ENCODE measurements at regions not wholly inside any gene's neighbourhood (a gene's known extent, or its start where the extent isn't known, plus 50 kb on each side); places are given as distances from the start of the nearest gene placed in this dataset.
A peak's percentile ranks its signal among the peaks of the same experiment; 100 is the strongest.

DNA sequence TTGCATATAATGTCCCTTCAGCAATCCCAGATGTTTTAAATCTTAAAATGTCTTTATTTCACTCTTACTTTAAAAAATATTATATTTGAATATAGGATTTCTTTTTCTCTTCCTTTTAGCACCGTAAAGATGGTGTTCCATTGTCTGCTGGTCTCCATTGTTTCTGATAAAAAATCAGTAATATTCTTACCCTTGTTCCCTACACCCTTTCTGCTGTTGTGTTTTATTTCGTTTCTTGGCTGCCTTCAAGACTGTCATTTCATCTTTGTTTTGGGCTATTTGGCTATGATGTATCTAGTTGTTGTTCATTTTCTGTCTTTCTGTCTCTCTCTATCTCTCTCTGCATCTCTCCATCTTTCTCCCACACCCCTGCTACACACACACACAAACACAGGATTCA lies 197.9 kb downstream of the IRX2 start:
- peaks cover 2 to 28% (median 21%) of the 10 kb centered on the region in 8 donors for H3K9me3 Mint-ChIP-seq
- CTCF ChIA-PET (ENCODE audit: partially characterized antibody), result no interaction called here
- H3K4me1 Mint-ChIP-seq, result no peaks in the 10 kb centered on the region
- Histone ChIP-seq H3K27me3 (ENCODE audit: insufficient read depth, low read length) (no peaks in the 10 kb centered on the region), H3K36me3 (ENCODE audit: insufficient read depth, low read length) (no peaks in the 10 kb centered on the region), H3K4me3 (ENCODE audit: low read length in 2 of 2) (no peak overlapping the region), H3K4me1 (ENCODE audit: insufficient read depth, low read length) (no peaks in the 10 kb centered on the region), H3K9me3 (ENCODE audit: control insufficient read depth in 1 of 2, low read length in 2 of 2) (peaks cover 0 to 4% of the 10 kb centered on the region in 2 donors), H3K27ac (ENCODE audit: low read depth, low read length) (no peak overlapping the region)
- no peak for DNase-seq
- H3K27ac Mint-ChIP-seq, result no peak overlapping the region
- peak overlapping the region in 1 of 8 donors; percentile 6 for H3K4me3 Mint-ChIP-seq
- H3K27me3 Mint-ChIP-seq, result no peaks in the 10 kb centered on the region
- intact Hi-C loops (cut with micrococcal nuclease), result no loop called here
- no peaks in the 10 kb centered on the region for H3K36me3 Mint-ChIP-seq
- POLR2A ChIA-PET (ENCODE audit: partially characterized antibody), result no interaction called here

GRCh38 chr5:2550509-2550908 lies 201.0 kb downstream of the IRX2 start:
- H3K9me3 ChIP-seq (ENCODE audit: control insufficient read depth in 1 of 2, low read length in 2 of 2), result peaks cover 0 to 4% of the 10 kb centered on the region in 2 donors
- H3K27me3 Mint-ChIP-seq, result no peaks in the 10 kb centered on the region
- no peak overlapping the region for H3K4me3 ChIP-seq (ENCODE audit: low read length in 2 of 2)
- no peaks in the 10 kb centered on the region for H3K4me1 ChIP-seq (ENCODE audit: insufficient read depth, low read length)
- H3K9me3 Mint-ChIP-seq, result peaks cover 2 to 28% (median 15%) of the 10 kb centered on the region in 8 donors
- POLR2A ChIA-PET (ENCODE audit: partially characterized antibody), result no interaction called here
- no peaks in the 10 kb centered on the region for H3K4me1 Mint-ChIP-seq
- H3K27ac ChIP-seq (ENCODE audit: low read depth, low read length), result no peak overlapping the region
- H3K36me3 ChIP-seq (ENCODE audit: insufficient read depth, low read length), result no peaks in the 10 kb centered on the region
- no peak overlapping the region for H3K4me3 Mint-ChIP-seq
- CTCF ChIA-PET (ENCODE audit: partially characterized antibody), result no interaction called here
- no peaks in the 10 kb centered on the region for H3K36me3 Mint-ChIP-seq
- H3K27ac Mint-ChIP-seq, result no peak overlapping the region
- DNase-seq, result no peak
- intact Hi-C loops (cut with micrococcal nuclease), result no loop called here
- H3K27me3 ChIP-seq (ENCODE audit: insufficient read depth, low read length), result no peaks in the 10 kb centered on the region

DNA sequence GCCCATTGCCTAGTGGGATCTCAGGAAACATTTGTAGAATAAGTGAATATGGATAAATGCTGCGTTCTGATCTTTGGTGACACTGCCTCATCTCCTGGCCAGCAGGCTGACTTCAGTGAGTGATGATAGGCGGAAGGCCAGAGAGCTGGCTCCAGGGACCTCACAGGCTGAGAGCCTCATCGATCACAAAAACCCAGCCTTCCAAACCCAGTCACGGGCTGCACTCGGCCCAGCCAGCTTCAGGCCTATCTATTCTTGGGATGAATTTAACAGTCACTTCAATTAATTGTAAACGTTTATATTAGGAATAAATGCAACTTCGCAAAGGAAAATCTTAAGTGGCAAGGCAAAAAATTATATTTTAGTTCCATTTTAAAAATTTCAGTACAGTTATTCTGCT lies 201.6 kb downstream of the IRX2 start:
- Mint-ChIP-seq H3K27me3 (no peaks in the 10 kb centered on the region), H3K9me3 (peaks cover 2 to 22% (median 13%) of the 10 kb centered on the region in 8 donors), H3K4me1 (no peaks in the 10 kb centered on the region), H3K27ac (no peak overlapping the region), H3K4me3 (no peak overlapping the region), H3K36me3 (no peaks in the 10 kb centered on the region)
- Histone ChIP-seq H3K27ac (ENCODE audit: low read depth, low read length) (no peak overlapping the region), H3K36me3 (ENCODE audit: insufficient read depth, low read length) (no peaks in the 10 kb centered on the region), H3K27me3 (ENCODE audit: insufficient read depth, low read length) (no peaks in the 10 kb centered on the region), H3K9me3 (ENCODE audit: control insufficient read depth in 1 of 2, low read length in 2 of 2) (peaks cover 0 to 4% of the 10 kb centered on the region in 2 donors), H3K4me1 (ENCODE audit: insufficient read depth, low read length) (no peaks in the 10 kb centered on the region), H3K4me3 (ENCODE audit: low read length in 2 of 2) (no peak overlapping the region)
- DNase-seq, result no peak
- ChIA-PET POLR2A (ENCODE audit: partially characterized antibody) (no interaction called here), CTCF (ENCODE audit: partially characterized antibody) (no interaction called here)
- intact Hi-C loops (cut with micrococcal nuclease), result no loop called here

- Mint-ChIP-seq H3K27me3 (no peaks in the 10 kb centered on the region), H3K4me3 (no peak overlapping the region), H3K4me1 (no peaks in the 10 kb centered on the region), H3K9me3 (peaks cover 2 to 16% (median 9%) of the 10 kb centered on the region in 8 donors), H3K36me3 (no peaks in the 10 kb centered on the region), H3K27ac (no peak overlapping the region)
- CTCF ChIA-PET (ENCODE audit: partially characterized antibody), result no interaction called here
- no peak overlapping the region for H3K27ac ChIP-seq (ENCODE audit: low read depth, low read length)
- no peaks in the 10 kb centered on the region for H3K4me1 ChIP-seq (ENCODE audit: insufficient read depth, low read length)
- H3K36me3 ChIP-seq (ENCODE audit: insufficient read depth, low read length), result no peaks in the 10 kb centered on the region
- peaks cover 0 to 4% of the 10 kb centered on the region in 2 donors for H3K9me3 ChIP-seq (ENCODE audit: control insufficient read depth in 1 of 2, low read length in 2 of 2)
- no peak for DNase-seq
- intact Hi-C loops (cut with micrococcal nuclease), result no loop called here
- POLR2A ChIA-PET (ENCODE audit: partially characterized antibody), result no interaction called here
- no peaks in the 10 kb centered on the region for H3K27me3 ChIP-seq (ENCODE audit: insufficient read depth, low read length)
- H3K4me3 ChIP-seq (ENCODE audit: low read length in 2 of 2), result no peak overlapping the region
Measured at GRCh38 chr5:2549354-2549753, 202.1 kb downstream of the IRX2 start.

GRCh38 chr5:2546938-2547337 lies 204.5 kb downstream of the IRX2 start:
- no peak for DNase-seq
- no peaks in the 10 kb centered on the region for H3K36me3 Mint-ChIP-seq
- Histone ChIP-seq H3K36me3 (ENCODE audit: insufficient read depth, low read length) (no peaks in the 10 kb centered on the region), H3K4me3 (ENCODE audit: low read length in 2 of 2) (no peak overlapping the region), H3K27me3 (ENCODE audit: insufficient read depth, low read length) (no peaks in the 10 kb centered on the region), H3K4me1 (ENCODE audit: insufficient read depth, low read length) (no peaks in the 10 kb centered on the region), H3K9me3 (ENCODE audit: control insufficient read depth in 1 of 2, low read length in 2 of 2) (no peaks in the 10 kb centered on the region), H3K27ac (ENCODE audit: low read depth, low read length) (no peak overlapping the region)
- H3K27me3 Mint-ChIP-seq, result no peaks in the 10 kb centered on the region
- H3K27ac Mint-ChIP-seq, result no peak overlapping the region
- H3K4me3 Mint-ChIP-seq, result no peak overlapping the region
- no peaks in the 10 kb centered on the region for H3K4me1 Mint-ChIP-seq
- H3K9me3 Mint-ChIP-seq, result peaks cover 0 to 7% (median 0%) of the 10 kb centered on the region in 8 donors
- CTCF ChIA-PET (ENCODE audit: partially characterized antibody), result no interaction called here
- intact Hi-C loops (cut with micrococcal nuclease), result no loop called here
- POLR2A ChIA-PET (ENCODE audit: partially characterized antibody), result no interaction called here

- Histone ChIP-seq H3K4me1 (ENCODE audit: insufficient read depth, low read length) (no peaks in the 10 kb centered on the region), H3K9me3 (ENCODE audit: control insufficient read depth in 1 of 2, low read length in 2 of 2) (no peaks in the 10 kb centered on the region), H3K27ac (ENCODE audit: low read depth, low read length) (no peak overlapping the region), H3K36me3 (ENCODE audit: insufficient read depth, low read length) (no peaks in the 10 kb centered on the region), H3K4me3 (ENCODE audit: low read length in 2 of 2) (no peak overlapping the region), H3K27me3 (ENCODE audit: insufficient read depth, low read length) (no peaks in the 10 kb centered on the region)
- POLR2A ChIA-PET (ENCODE audit: partially characterized antibody), result no interaction called here
- no peak for DNase-seq
- H3K36me3 Mint-ChIP-seq, result no peaks in the 10 kb centered on the region
- H3K27ac Mint-ChIP-seq, result no peak overlapping the region
- CTCF ChIA-PET (ENCODE audit: partially characterized antibody), result no interaction called here
- H3K9me3 Mint-ChIP-seq, result peaks cover 0 to 16% (median 8%) of the 10 kb centered on the region in 8 donors
- no peaks in the 10 kb centered on the region for H3K4me1 Mint-ChIP-seq
- no peak overlapping the region for H3K4me3 Mint-ChIP-seq
- peaks cover 0 to 1% of the 10 kb centered on the region in 2 donors for H3K27me3 Mint-ChIP-seq
- intact Hi-C loops (cut with micrococcal nuclease), result no loop called here
Measured at GRCh38 chr5:2544003-2544402, 207.5 kb downstream of the IRX2 start.

- Histone ChIP-seq H3K27ac (ENCODE audit: low read depth, low read length) (no peak overlapping the region), H3K36me3 (ENCODE audit: insufficient read depth, low read length) (no peaks in the 10 kb centered on the region), H3K9me3 (ENCODE audit: control insufficient read depth in 1 of 2, low read length in 2 of 2) (no peaks in the 10 kb centered on the region), H3K4me3 (ENCODE audit: low read length in 2 of 2) (no peak overlapping the region), H3K4me1 (ENCODE audit: insufficient read depth, low read length) (no peaks in the 10 kb centered on the region), H3K27me3 (ENCODE audit: insufficient read depth, low read length) (no peaks in the 10 kb centered on the region)
- H3K27me3 Mint-ChIP-seq, result peaks cover 0 to 1% of the 10 kb centered on the region in 2 donors
- no peaks in the 10 kb centered on the region for H3K36me3 Mint-ChIP-seq
- intact Hi-C loops (cut with micrococcal nuclease), result no loop called here
- no peak overlapping the region for H3K4me3 Mint-ChIP-seq
- DNase-seq, result no peak
- no peaks in the 10 kb centered on the region for H3K4me1 Mint-ChIP-seq
- H3K9me3 Mint-ChIP-seq, result peaks cover 0 to 13% (median 8%) of the 10 kb centered on the region in 8 donors
- ChIA-PET CTCF (ENCODE audit: partially characterized antibody) (no interaction called here), POLR2A (ENCODE audit: partially characterized antibody) (no interaction called here)
- no peak overlapping the region for H3K27ac Mint-ChIP-seq
Measured at GRCh38 chr5:2542821-2543220, 208.7 kb downstream of the IRX2 start.

DNA sequence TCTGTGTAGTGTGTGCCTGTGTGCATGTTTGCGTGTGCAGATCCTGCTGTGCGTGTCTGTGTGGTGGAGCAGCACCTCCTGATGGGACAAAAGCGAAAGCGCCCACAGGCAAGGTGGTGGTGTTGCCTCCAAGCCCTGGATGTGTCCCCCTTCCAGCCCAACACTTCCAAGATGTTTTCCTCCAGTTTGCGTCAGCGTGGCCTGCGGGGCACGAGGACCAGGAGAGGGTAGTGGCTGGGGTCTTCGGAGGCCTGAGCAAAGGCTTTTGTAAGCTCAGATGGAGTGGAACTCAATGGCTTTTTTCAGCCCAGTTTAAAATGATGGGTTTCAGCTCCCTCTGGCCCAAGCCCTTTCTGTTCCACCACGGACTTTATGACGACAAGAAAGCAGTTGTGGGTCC lies 209.5 kb downstream of the IRX2 start:
- CTCF ChIA-PET (ENCODE audit: partially characterized antibody), result no interaction called here
- Histone ChIP-seq H3K4me1 (ENCODE audit: insufficient read depth, low read length) (no peaks in the 10 kb centered on the region), H3K27me3 (ENCODE audit: insufficient read depth, low read length) (no peaks in the 10 kb centered on the region), H3K4me3 (ENCODE audit: low read length in 2 of 2) (no peak overlapping the region), H3K9me3 (ENCODE audit: control insufficient read depth in 1 of 2, low read length in 2 of 2) (no peaks in the 10 kb centered on the region), H3K36me3 (ENCODE audit: insufficient read depth, low read length) (no peaks in the 10 kb centered on the region), H3K27ac (ENCODE audit: low read depth, low read length) (no peak overlapping the region)
- Mint-ChIP-seq H3K36me3 (no peaks in the 10 kb centered on the region), H3K9me3 (peaks cover 0 to 13% (median 8%) of the 10 kb centered on the region in 8 donors), H3K27me3 (peaks cover 0 to 2% of the 10 kb centered on the region in 2 donors), H3K27ac (no peak overlapping the region), H3K4me1 (no peaks in the 10 kb centered on the region), H3K4me3 (no peak overlapping the region)
- intact Hi-C loops (cut with micrococcal nuclease), result no loop called here
- no peak for DNase-seq
- POLR2A ChIA-PET (ENCODE audit: partially characterized antibody), result no interaction called here

All from CD4-positive, alpha-beta memory T cell (primary cell).